LNCAP (cell line): ENCODE measurements at regions not wholly inside any gene's neighbourhood (a gene's known extent, or its start where the extent isn't known, plus 50 kb on each side); places are given as distances from the start of the nearest gene placed in this dataset.

Experiments
- CTCF ChIP-seq: fragments of 450-650 bp; IDR thresholded peaks from 2 replicates; pipeline ENCODE4 v1.5.1; 2017; ENCODE audit warnings: mild to moderate bottlenecking

DNA sequence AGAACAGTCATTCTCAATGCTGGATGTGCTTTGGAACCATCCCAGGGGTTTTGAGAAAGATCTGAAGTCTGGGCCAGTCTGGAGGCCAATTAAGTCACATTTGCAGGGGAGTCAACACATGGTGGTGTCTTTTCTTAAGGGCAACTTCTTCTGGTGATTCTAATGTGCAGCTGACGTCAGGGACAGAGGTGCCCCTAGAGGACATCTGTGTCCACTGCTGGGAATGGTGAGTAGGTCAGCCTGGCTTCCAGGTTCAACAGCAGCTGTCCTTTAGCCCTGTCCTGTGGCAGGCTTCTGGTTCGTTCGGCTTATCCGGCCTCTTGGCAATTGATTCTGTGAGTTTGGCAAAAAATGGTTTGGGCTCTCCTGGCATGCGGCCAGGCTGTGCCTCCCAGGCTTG, 269.7 kb upstream of the HABP2 start:
- no peak for TF ChIP-seq CTCF

- no peak for TF ChIP-seq CTCF
These were observed 268.2 kb upstream of the HABP2 start for GRCh38 chr10:113284635-113285034.

DNA sequence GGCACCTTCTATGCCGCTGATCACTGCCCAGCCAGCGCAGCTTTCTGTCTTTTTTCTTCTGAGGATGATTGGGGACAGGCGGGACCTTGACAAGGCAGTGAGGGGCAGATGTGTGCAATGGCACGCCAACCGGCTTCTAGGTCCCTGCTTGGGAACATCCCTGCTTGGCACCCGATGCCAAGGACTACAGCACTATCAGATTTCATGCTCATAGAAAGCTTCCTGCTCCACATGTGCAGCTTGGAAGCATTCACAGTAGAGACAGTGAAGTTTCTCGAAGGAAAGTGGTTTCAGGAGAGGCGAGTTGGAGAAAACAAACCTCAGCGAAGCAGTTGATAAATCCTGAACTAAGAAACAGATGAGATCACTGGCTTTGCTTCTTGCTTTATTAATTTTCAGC, 267.5 kb upstream of the HABP2 start:
- TF ChIP-seq CTCF, result no peak

GRCh38 chr10:113287592-113287991, 265.3 kb upstream of the HABP2 start:
- TF ChIP-seq CTCF, result no peak

DNA sequence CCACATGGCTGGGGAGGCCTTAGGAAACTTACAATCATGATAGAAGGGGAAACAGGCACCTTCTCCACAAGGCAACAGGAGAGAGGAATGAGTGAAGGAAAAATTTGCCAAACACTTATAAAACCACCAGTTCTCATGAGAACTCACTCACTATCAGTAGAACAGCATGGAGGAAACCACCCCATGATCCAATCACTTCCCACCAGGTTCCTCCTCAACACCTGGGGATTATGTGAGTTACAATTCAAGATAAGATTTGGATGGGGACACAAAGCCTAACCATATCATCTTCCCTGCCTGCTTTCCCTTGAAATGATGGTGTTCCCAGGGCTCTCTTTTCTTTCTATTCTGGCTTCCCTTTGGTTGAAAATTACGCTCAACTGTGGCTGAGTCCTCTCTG, 262.7 kb upstream of the HABP2 start:
- no peak for TF ChIP-seq CTCF

DNA sequence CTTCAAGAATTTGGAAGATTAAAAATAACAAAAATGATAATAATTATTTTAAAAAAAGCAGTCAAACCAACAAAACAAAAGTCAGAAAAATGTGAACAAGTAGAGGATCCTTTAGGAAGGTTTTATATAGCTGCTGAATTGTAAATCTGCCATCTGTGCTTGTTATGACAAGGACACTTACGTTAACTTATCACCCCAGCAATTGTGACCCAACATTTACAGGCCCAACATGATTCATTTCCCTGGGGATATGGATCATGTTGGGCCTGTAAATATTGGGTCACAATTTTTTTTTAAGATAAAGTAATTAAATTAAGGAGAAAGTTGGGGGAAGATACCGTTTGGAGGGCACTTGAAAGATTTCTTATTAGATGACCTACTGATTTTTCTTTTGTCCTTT, 261.4 kb upstream of the HABP2 start:
- no peak for TF ChIP-seq CTCF

GRCh38 chr10:113292086-113292485, 260.8 kb upstream of the HABP2 start:
- TF ChIP-seq CTCF, result no peak

- no peak for TF ChIP-seq CTCF
These were observed 260.1 kb upstream of the HABP2 start for GRCh38 chr10:113292743-113293142.
